ENCODE measurements at regions not wholly inside any gene's neighbourhood (a gene's known extent, or its start where the extent isn't known, plus 50 kb on each side); places are given as distances from the start of the nearest gene placed in this dataset.

DNA sequence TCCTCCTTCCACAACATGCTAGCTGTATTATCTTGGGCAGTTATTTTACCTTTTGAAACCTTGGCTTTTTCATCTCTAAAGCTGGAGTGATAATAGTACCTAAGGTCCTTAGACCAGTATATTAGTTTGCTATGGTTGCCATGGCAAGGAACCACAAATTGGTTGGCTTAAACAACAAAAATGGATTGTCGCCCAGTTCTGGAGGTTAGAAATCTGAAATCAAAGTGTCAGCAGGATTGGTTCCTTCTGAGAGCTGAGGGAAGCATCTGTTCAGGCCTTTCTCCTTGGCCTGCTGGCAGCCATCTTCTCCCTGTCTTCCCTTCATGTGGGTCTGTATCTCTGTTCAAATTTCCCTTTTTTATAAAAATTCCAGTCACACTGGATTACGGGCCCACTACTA lies 55.5 kb upstream of the SLC35F4 start:
- TF ChIP-seq, protein P1, sequence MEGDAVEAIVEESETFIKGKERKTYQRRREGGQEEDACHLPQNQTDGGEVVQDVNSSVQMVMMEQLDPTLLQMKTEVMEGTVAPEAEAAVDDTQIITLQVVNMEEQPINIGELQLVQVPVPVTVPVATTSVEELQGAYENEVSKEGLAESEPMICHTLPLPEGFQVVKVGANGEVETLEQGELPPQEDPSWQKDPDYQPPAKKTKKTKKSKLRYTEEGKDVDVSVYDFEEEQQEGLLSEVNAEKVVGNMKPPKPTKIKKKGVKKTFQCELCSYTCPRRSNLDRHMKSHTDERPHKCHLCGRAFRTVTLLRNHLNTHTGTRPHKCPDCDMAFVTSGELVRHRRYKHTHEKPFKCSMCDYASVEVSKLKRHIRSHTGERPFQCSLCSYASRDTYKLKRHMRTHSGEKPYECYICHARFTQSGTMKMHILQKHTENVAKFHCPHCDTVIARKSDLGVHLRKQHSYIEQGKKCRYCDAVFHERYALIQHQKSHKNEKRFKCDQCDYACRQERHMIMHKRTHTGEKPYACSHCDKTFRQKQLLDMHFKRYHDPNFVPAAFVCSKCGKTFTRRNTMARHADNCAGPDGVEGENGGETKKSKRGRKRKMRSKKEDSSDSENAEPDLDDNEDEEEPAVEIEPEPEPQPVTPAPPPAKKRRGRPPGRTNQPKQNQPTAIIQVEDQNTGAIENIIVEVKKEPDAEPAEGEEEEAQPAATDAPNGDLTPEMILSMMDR (IDR thresholded peaks at IDR 0.05; ENCODE audit: insufficient read depth, low read length), result no peak
- no peak for TF ChIP-seq POLR2AphosphoS5 (IDR thresholded peaks at IDR 0.05; ENCODE audit: low read depth)
